SK-N-SH (cell line): ENCODE measurements at regions not wholly inside any gene's neighbourhood (a gene's known extent, or its start where the extent isn't known, plus 50 kb on each side); places are given as distances from the start of the nearest gene placed in this dataset.

Source experiments
- CTCF ChIP-seq: fragments of 200-600 bp; sonication (generic); IDR thresholded peaks from 2 replicates; pipeline ENCODE4 v1.6.1; 2017; ENCODE audit warnings: antibody characterized with exemption, mild to moderate bottlenecking, moderate library complexity
- FOXM1 ChIP-seq: IDR thresholded peaks from 2 replicates; pipeline ENCODE4 v1.4.0; 2012; ENCODE audit warnings: low read depth, mild to moderate bottlenecking
- POLR2AphosphoS5 ChIP-seq: IDR thresholded peaks from 2 replicates; pipeline ENCODE4 v1.6.1; 2012; ENCODE audit warnings: low read depth, low read length

- TF ChIP-seq CTCF (no peak), FOXM1 (no peak), POLR2AphosphoS5 (no peak)
Measured at GRCh38 chr1:223477456-223477855, 84.2 kb downstream of the CCDC185 start.
